H9 (cell line): ENCODE measurements at regions not wholly inside any gene's neighbourhood (a gene's known extent, or its start where the extent isn't known, plus 50 kb on each side); places are given as distances from the start of the nearest gene placed in this dataset.
"Not testable (repeated sequence)": the region's sequence is repeated elsewhere in the genome, so short reads cannot be mapped to it uniquely, and the experiment has no call there.

Experiments used
- DNase-seq: peaks from one replicate; pipeline ENCODE4 v3.0.0-alpha.2; 2017
- H2AFZ ChIP-seq: one replicate; pipeline ENCODE4 v1.6.1; 2013; ENCODE audit warnings: mild to moderate bottlenecking, low read length, control low read depth, moderate library complexity
- H2AK5ac ChIP-seq: 2 replicates; pipeline ENCODE4 v1.6.1; 2013; ENCODE audit warnings: low read length, control low read depth, mixed read lengths; ENCODE audit not compliant: insufficient read length
- H2BK120ac ChIP-seq: one replicate; pipeline ENCODE4 v1.6.1; 2013; ENCODE audit warnings: low read depth, mild to moderate bottlenecking, low read length, control low read depth, inconsistent platforms; ENCODE audit not compliant: poor library complexity, severe bottlenecking
- H2BK12ac ChIP-seq: 2 replicates; pipeline ENCODE4 v1.6.1; 2013; ENCODE audit warnings: low read length, control low read depth, mixed read lengths, low read depth; ENCODE audit not compliant: insufficient read length
- H2BK15ac ChIP-seq: 2 replicates; pipeline ENCODE4 v1.6.1; 2013; ENCODE audit warnings: low read depth, low read length, control low read depth
- H2BK20ac ChIP-seq: one replicate; pipeline ENCODE4 v1.6.1; 2013; ENCODE audit warnings: low read depth, mild to moderate bottlenecking, low read length, control low read depth, inconsistent platforms; ENCODE audit not compliant: poor library complexity, severe bottlenecking
- H2BK5ac ChIP-seq: 2 replicates; pipeline ENCODE4 v1.6.1; 2013; ENCODE audit warnings: low read length, control low read depth, mixed read lengths; ENCODE audit not compliant: insufficient read length
- H3K14ac ChIP-seq: 2 replicates; pipeline ENCODE4 v1.6.1; 2013; ENCODE audit warnings: low read length, control low read depth; ENCODE audit not compliant: insufficient read depth
- H3K18ac ChIP-seq: 2 replicates; pipeline ENCODE4 v1.6.1; 2013; ENCODE audit warnings: low read depth, mild to moderate bottlenecking, mixed read lengths, low read length, control low read depth; ENCODE audit not compliant: insufficient read length
- H3K23ac ChIP-seq: 2 replicates; pipeline ENCODE4 v1.6.1; 2013; ENCODE audit warnings: low read length, control low read depth, mixed read lengths, low read depth; ENCODE audit not compliant: insufficient read length
- H3K23me2 ChIP-seq: 2 replicates; pipeline ENCODE4 v1.6.1; 2013; ENCODE audit warnings: low read depth, mild to moderate bottlenecking, mixed read lengths, low read length, control low read depth; ENCODE audit not compliant: insufficient read length, poor library complexity, severe bottlenecking
- H3K27ac ChIP-seq: 2 replicates; pipeline ENCODE4 v1.5.1; 2013; ENCODE audit warnings: low read length, control low read depth, mixed read lengths, low read depth; ENCODE audit not compliant: insufficient read length
- H3K27me3 ChIP-seq: 2 replicates; pipeline ENCODE4 v1.6.1; 2013; ENCODE audit warnings: low read length, control low read depth, inconsistent platforms; ENCODE audit not compliant: insufficient read depth
- H3K4ac ChIP-seq: 2 replicates; pipeline ENCODE4 v1.6.1; 2013; ENCODE audit warnings: low read depth, mild to moderate bottlenecking, control low read depth, inconsistent platforms, low read length, moderate library complexity
- H3K4me1 ChIP-seq: 2 replicates; pipeline ENCODE4 v1.6.1; 2013; ENCODE audit warnings: low read length, control low read depth, inconsistent platforms; ENCODE audit not compliant: insufficient read depth
- H3K4me2 ChIP-seq: 2 replicates; pipeline ENCODE4 v1.6.1; 2013; ENCODE audit warnings: low read length, control low read depth, mixed read lengths; ENCODE audit not compliant: insufficient read length, insufficient read depth
- H3K56ac ChIP-seq: 2 replicates; pipeline ENCODE4 v1.6.1; 2013; ENCODE audit warnings: low read depth, mild to moderate bottlenecking, mixed read lengths, low read length, control low read depth; ENCODE audit not compliant: insufficient read length
- H3K79me1 ChIP-seq: 2 replicates; pipeline ENCODE4 v1.6.1; 2013; ENCODE audit warnings: low read depth, mild to moderate bottlenecking, moderate library complexity, low read length, control low read depth, inconsistent platforms; ENCODE audit not compliant: insufficient read depth, poor library complexity, severe bottlenecking
- H3K79me2 ChIP-seq: 2 replicates; pipeline ENCODE4 v1.6.1; 2013; ENCODE audit warnings: low read length, control low read depth, inconsistent platforms; ENCODE audit not compliant: insufficient read depth
- H3K9ac ChIP-seq: 2 replicates; pipeline ENCODE4 v1.6.1; 2013; ENCODE audit warnings: low read length, control low read depth, mixed read lengths; ENCODE audit not compliant: insufficient read length; ENCODE audit errors: extremely low read depth
- H3K9me3 ChIP-seq: one replicate; pipeline ENCODE4 v1.6.1; 2013; ENCODE audit warnings: low read depth, low read length, inconsistent platforms; ENCODE audit not compliant: control insufficient read depth
- H3T11ph ChIP-seq: one replicate; pipeline ENCODE4 v1.6.1; 2013; ENCODE audit warnings: mild to moderate bottlenecking, low read length, control low read depth, inconsistent platforms
- H4K20me1 ChIP-seq: one replicate; pipeline ENCODE4 v1.6.1; 2013; ENCODE audit not compliant: control insufficient read depth, insufficient read length, insufficient read depth
- H4K5ac ChIP-seq: 2 replicates; pipeline ENCODE4 v1.6.1; 2013; ENCODE audit warnings: low read depth, mild to moderate bottlenecking, mixed read lengths, low read length, control low read depth; ENCODE audit not compliant: insufficient read length
- H4K8ac ChIP-seq: replicated peaks from 2 replicates; pipeline ENCODE4 v1.6.1; 2013; ENCODE audit warnings: low read length, control low read depth, mixed read lengths, low read depth; ENCODE audit not compliant: insufficient read length
- H4K91ac ChIP-seq: 2 replicates; pipeline ENCODE4 v1.6.1; 2013; ENCODE audit warnings: low read depth, mild to moderate bottlenecking, moderate library complexity, mixed read lengths, low read length, control low read depth; ENCODE audit not compliant: insufficient read length
- H3K27ac Mint-ChIP-seq, 3 experiments: 2 replicates in 2 of 3; 3 replicates in 1 of 3; pipeline ENCODE4 v1.8.0; 2020 to 2021; ENCODE audit warnings: mixed read lengths in 3 of 3, mild to moderate bottlenecking in 1 of 3, moderate library complexity in 1 of 3
- H3K27me3 Mint-ChIP-seq: 2 replicates; pipeline ENCODE4 v1.8.0; 2021; ENCODE audit warnings: low read depth, mild to moderate bottlenecking, moderate library complexity, mixed read lengths
- H3K36me3 Mint-ChIP-seq, 3 experiments: 2 replicates in 2 of 3; 3 replicates in 1 of 3; pipeline ENCODE4 v1.8.0; 2020 to 2021; ENCODE audit warnings: low read depth in 3 of 3, mixed read lengths in 3 of 3; ENCODE audit not compliant: insufficient read depth in 1 of 3
- H3K4me1 Mint-ChIP-seq, 2 experiments: 2 replicates each; pipeline ENCODE4 v1.8.0; 2020; ENCODE audit warnings: mixed read lengths in 2 of 2
- H3K4me3 Mint-ChIP-seq, 2 experiments: 2 replicates in 1 of 2; 3 replicates in 1 of 2; pipeline ENCODE4 v1.8.0; 2020 to 2021; ENCODE audit warnings: mild to moderate bottlenecking in 2 of 2, mixed read lengths in 2 of 2, moderate library complexity in 1 of 2
- H3K9me3 Mint-ChIP-seq, 2 experiments: 2 replicates in 1 of 2; 3 replicates in 1 of 2; pipeline ENCODE4 v1.8.0; 2020; ENCODE audit warnings: mild to moderate bottlenecking in 2 of 2, mixed read lengths in 2 of 2, moderate library complexity in 1 of 2
- WGBS: extraction: QIAGEN DNeasy Blood & Tissue Kit; methylation state at CpG from one replicate; pipeline ENCODE4 v1.1.7; 2013; ENCODE audit warnings: missing lambda C conversion rate, low lambda C conversion rate, mixed read lengths; ENCODE audit not compliant: insufficient read length; ENCODE audit errors: extremely low coverage; 5-methylcytosine and 5-hydroxymethylcytosine counted together

GRCh38 chr10:78681986-78682385, 386.8 kb upstream of the ZMIZ1 start:
- H2AFZ ChIP-seq, DNase-seq, H4K20me1 ChIP-seq, H2AK5ac ChIP-seq, H2BK5ac ChIP-seq, H3K56ac ChIP-seq, H4K91ac ChIP-seq, H3K27ac Mint-ChIP-seq, H3T11ph ChIP-seq, H3K27me3 ChIP-seq, H3K4ac ChIP-seq, H3K4me3 Mint-ChIP-seq, H3K79me2 ChIP-seq, H3K9ac ChIP-seq, H3K18ac ChIP-seq, H2BK15ac ChIP-seq, H3K4me1 Mint-ChIP-seq, H2BK20ac ChIP-seq, H2BK120ac ChIP-seq, H4K5ac ChIP-seq, H3K4me1 ChIP-seq, H3K79me1 ChIP-seq, H3K14ac ChIP-seq, H3K27ac ChIP-seq, H3K23me2 ChIP-seq, H3K4me2 ChIP-seq, H2BK12ac ChIP-seq, H4K8ac ChIP-seq, H3K23ac ChIP-seq: not testable (repeated sequence)
- Mint-ChIP-seq H3K27me3 (peaks cover 18% of the 10 kb centered on the region), H3K9me3 (peaks cover 28 to 33% of the 10 kb centered on the region in 2 experiments), H3K36me3 (peaks cover 6 to 15% (median 14%) of the 10 kb centered on the region in 3 experiments)
- H3K9me3 ChIP-seq: peaks cover 10% of the 10 kb centered on the region
- WGBS: no CpG with 5 or more reads among the region's 10 CpGs
